ENCODE measurements at regions not wholly inside any gene's neighbourhood (a gene's known extent, or its start where the extent isn't known, plus 50 kb on each side); places are given as distances from the start of the nearest gene placed in this dataset.

DNA sequence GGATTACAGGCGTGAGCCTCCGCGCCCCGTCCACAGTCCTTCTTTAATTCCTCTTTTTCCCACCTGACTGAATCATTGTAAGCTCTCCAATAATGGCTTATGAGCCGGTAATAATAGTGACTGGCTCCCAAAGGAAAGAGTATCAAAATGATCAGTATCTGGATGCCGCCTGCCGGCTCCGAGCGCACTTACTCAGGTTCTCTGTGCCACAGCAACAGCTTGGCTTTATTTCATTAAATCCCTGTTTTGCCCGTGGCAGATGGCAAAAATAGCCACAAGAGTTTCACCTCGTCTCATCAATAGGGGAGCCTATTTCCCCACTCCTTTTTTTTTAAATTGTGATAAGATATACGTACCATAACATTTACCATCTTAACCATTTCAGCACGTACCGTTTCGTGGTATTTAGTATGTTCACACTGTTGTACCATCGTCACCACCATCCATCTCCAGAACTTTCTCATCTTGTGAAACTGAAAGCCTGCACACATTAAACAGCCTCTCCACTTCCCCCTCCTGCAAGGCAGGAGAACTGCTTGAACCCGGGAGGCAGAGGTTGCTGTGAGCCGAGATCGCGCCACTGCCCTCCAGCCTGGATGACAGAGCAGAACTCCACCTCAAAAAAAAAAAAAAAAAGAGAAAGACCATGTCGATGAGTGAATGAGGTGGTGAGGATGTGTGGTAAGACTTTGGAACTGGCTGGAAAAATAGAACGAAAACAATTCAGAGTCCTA, 80.7 kb upstream of the DLG1 start:
- Histone ChIP-seq H3K9me3 (ENCODE audit: control extremely low read depth in 1 of 3, control insufficient read depth in 2 of 3, insufficient read depth in 1 of 3, low read length in 2 of 3) (peaks cover 0 to 1% (median 0%) of the 10 kb centered on the region in 3 donors), H3K9ac (ENCODE audit: low read length) (no peak overlapping the region), H3K27me3 (replicated peaks in 1 of 4; ENCODE audit: control extremely low read depth in 1 of 4, control insufficient read depth in 3 of 4, insufficient read depth in 4 of 4, low read length in 3 of 4) (no peaks in the 10 kb centered on the region), H3K4me1 (ENCODE audit: control insufficient read depth in 2 of 2, insufficient read depth in 2 of 2, low read length in 2 of 2) (no peaks in the 10 kb centered on the region), H3K4me2 (replicated peaks; ENCODE audit: low read depth, low read length, poor library complexity, severe bottlenecking) (no peak overlapping the region), H3K4me3 (ENCODE audit: control extremely low read depth in 1 of 5, extremely low read depth in 1 of 5, insufficient read depth in 1 of 5, low read depth in 2 of 5, low read length in 4 of 5) (no peak overlapping the region), H3K79me2 (ENCODE audit: control insufficient read depth, insufficient read depth, low read length) (no peaks in the 10 kb centered on the region), H4K20me1 (ENCODE audit: control insufficient read depth, insufficient read depth, low read length, poor library complexity, severe bottlenecking) (no peaks in the 10 kb centered on the region), H3K27ac (ENCODE audit: low read length in 2 of 2) (no peak overlapping the region), H2AFZ (ENCODE audit: insufficient read depth, low read depth, low read length, poor library complexity, severe bottlenecking) (no peak overlapping the region), H3K36me3 (replicated peaks in 1 of 2; ENCODE audit: control extremely low read depth in 1 of 2, control insufficient read depth in 1 of 2, extremely low read depth in 1 of 2, insufficient read depth in 2 of 2, low read length in 1 of 2) (no peaks in the 10 kb centered on the region)
- Mint-ChIP-seq H3K4me3 (no peak overlapping the region), H3K27me3 (peaks cover 17% of the 10 kb centered on the region), H3K27ac (no peak overlapping the region), H3K9me3 (ENCODE audit: insufficient read depth) (no peaks in the 10 kb centered on the region), H3K4me1 (no peaks in the 10 kb centered on the region)
- 95% methylated on average over 12 of the region's 22 CpGs for WGBS (ENCODE audit: insufficient coverage)
- ATAC-seq (ENCODE audit: low read depth) (no peak), DNase-seq (no peak)
- ChIA-PET CTCF (no interaction called here), POLR2A (no interaction called here)
- intact Hi-C loops (cut with micrococcal nuclease), result no loop called here
- TF ChIP-seq, protein P1, sequence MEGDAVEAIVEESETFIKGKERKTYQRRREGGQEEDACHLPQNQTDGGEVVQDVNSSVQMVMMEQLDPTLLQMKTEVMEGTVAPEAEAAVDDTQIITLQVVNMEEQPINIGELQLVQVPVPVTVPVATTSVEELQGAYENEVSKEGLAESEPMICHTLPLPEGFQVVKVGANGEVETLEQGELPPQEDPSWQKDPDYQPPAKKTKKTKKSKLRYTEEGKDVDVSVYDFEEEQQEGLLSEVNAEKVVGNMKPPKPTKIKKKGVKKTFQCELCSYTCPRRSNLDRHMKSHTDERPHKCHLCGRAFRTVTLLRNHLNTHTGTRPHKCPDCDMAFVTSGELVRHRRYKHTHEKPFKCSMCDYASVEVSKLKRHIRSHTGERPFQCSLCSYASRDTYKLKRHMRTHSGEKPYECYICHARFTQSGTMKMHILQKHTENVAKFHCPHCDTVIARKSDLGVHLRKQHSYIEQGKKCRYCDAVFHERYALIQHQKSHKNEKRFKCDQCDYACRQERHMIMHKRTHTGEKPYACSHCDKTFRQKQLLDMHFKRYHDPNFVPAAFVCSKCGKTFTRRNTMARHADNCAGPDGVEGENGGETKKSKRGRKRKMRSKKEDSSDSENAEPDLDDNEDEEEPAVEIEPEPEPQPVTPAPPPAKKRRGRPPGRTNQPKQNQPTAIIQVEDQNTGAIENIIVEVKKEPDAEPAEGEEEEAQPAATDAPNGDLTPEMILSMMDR (IDR thresholded peaks at IDR 0.05), result no peak
- no peak for TF ChIP-seq EZH2 (IDR thresholded peaks at IDR 0.05; ENCODE audit: borderline replicate concordance, insufficient read depth, low read depth, low read length, poor library complexity, severe bottlenecking)

- CTCF ChIA-PET, result no interaction called here
Observed at GRCh38 chr3:197376735-197377555, 78.5 kb upstream of the DLG1 start.

More at GRCh38 chr3:197376735-197377555, 78.5 kb upstream of the DLG1 start:
- Histone ChIP-seq H3K9me3 (ENCODE audit: control extremely low read depth in 1 of 3, control insufficient read depth in 2 of 3, insufficient read depth in 1 of 3, low read length in 2 of 3) (no peaks in the 10 kb centered on the region), H2AFZ (ENCODE audit: insufficient read depth, low read depth, low read length, poor library complexity, severe bottlenecking) (no peak overlapping the region), H4K20me1 (ENCODE audit: control insufficient read depth, insufficient read depth, low read length, poor library complexity, severe bottlenecking) (no peaks in the 10 kb centered on the region), H3K4me3 (ENCODE audit: control extremely low read depth in 1 of 5, extremely low read depth in 1 of 5, insufficient read depth in 1 of 5, low read depth in 2 of 5, low read length in 4 of 5) (no peak overlapping the region), H3K36me3 (replicated peaks in 1 of 2; ENCODE audit: control extremely low read depth in 1 of 2, control insufficient read depth in 1 of 2, extremely low read depth in 1 of 2, insufficient read depth in 2 of 2, low read length in 1 of 2) (no peaks in the 10 kb centered on the region), H3K9ac (ENCODE audit: low read length) (no peak overlapping the region), H3K79me2 (ENCODE audit: control insufficient read depth, insufficient read depth, low read length) (no peaks in the 10 kb centered on the region), H3K4me2 (replicated peaks; ENCODE audit: low read depth, low read length, poor library complexity, severe bottlenecking) (no peak overlapping the region), H3K27me3 (replicated peaks in 1 of 4; ENCODE audit: control extremely low read depth in 1 of 4, control insufficient read depth in 3 of 4, insufficient read depth in 4 of 4, low read length in 3 of 4) (no peaks in the 10 kb centered on the region), H3K27ac (ENCODE audit: low read length in 2 of 2) (no peak overlapping the region), H3K4me1 (ENCODE audit: control insufficient read depth in 2 of 2, insufficient read depth in 2 of 2, low read length in 2 of 2) (no peaks in the 10 kb centered on the region)
- POLR2A ChIA-PET, result interaction anchor here (0.7 kb wide), 1 partner anchor 131 kb away, joined by 4 read pairs; no protein-coding TSS in a partner anchor
- Mint-ChIP-seq H3K27ac (no peak overlapping the region), H3K27me3 (peaks cover 24% of the 10 kb centered on the region), H3K4me3 (no peak overlapping the region), H3K4me1 (no peaks in the 10 kb centered on the region), H3K9me3 (ENCODE audit: insufficient read depth) (no peaks in the 10 kb centered on the region)
- ATAC-seq (ENCODE audit: low read depth) (no peak), DNase-seq (no peak)
- intact Hi-C loops (cut with micrococcal nuclease), result no loop called here
- WGBS (ENCODE audit: insufficient coverage), result 91% methylated on average over 8 of the region's 10 CpGs
- no peak for TF ChIP-seq EZH2 (IDR thresholded peaks at IDR 0.05; ENCODE audit: borderline replicate concordance, insufficient read depth, low read depth, low read length, poor library complexity, severe bottlenecking)
- TF ChIP-seq, protein P1 (IDR thresholded peaks at IDR 0.05), result no peak

Measured in B cell (primary cell).